ENCODE measurements at regions not wholly inside any gene's neighbourhood (a gene's known extent, or its start where the extent isn't known, plus 50 kb on each side); places are given as distances from the start of the nearest gene placed in this dataset.

GRCh38 chr7:19242246-19242645 lies 97.0 kb upstream of the FERD3L start:
- ATAC-seq (ENCODE audit: low read depth) (no peak), DNase-seq (no peak)
- no peak overlapping the region for H2BK15ac ChIP-seq (ENCODE audit: low read depth, low read length)
- intact Hi-C loops (cut with micrococcal nuclease) (no loop called here), in situ Hi-C loops (cut with MboI; ENCODE audit: low sequenced_read_pairs) (no loop called here), dilution Hi-C loops (cut with HindIII; ENCODE audit: low sequenced_read_pairs, unreplicated experiment) (no loop called here)
- no peaks in the 10 kb centered on the region for H3K9me1 ChIP-seq (ENCODE audit: insufficient read depth, low read length)
- no peak overlapping the region for H3K23ac ChIP-seq (ENCODE audit: low read depth, low read length)
- H2BK20ac ChIP-seq (ENCODE audit: low read depth, low read length) = no peak overlapping the region
- H2AK9ac ChIP-seq (replicated peaks; ENCODE audit: low read depth, low read length, poor library complexity) = no peak overlapping the region
- no peaks in the 10 kb centered on the region for H3K4me1 ChIP-seq (ENCODE audit: control insufficient read depth, insufficient read depth, low read length)
- H3K4me3 ChIP-seq (ENCODE audit: insufficient read depth, low read depth, low read length) = no peak overlapping the region
- no peaks in the 10 kb centered on the region for H3K36me3 ChIP-seq (ENCODE audit: control insufficient read depth, insufficient read depth, low read length)
- no peak overlapping the region for H2AK5ac ChIP-seq (ENCODE audit: low read depth, low read length)
- H4K5ac ChIP-seq (ENCODE audit: low read depth, low read length) = no peak overlapping the region
- H3K4me2 ChIP-seq (ENCODE audit: low read depth, low read length) = no peak overlapping the region
- CTCF ChIA-PET = no interaction called here
- H3K27ac ChIP-seq (ENCODE audit: insufficient read depth, low read length) = no peak overlapping the region
- no peak overlapping the region for H3K4ac ChIP-seq (ENCODE audit: low read depth, low read length)
- POLR2A ChIA-PET (ENCODE audit: unreplicated experiment) = no interaction called here
- H4K20me1 ChIP-seq (ENCODE audit: insufficient read depth, low read length) = no peaks in the 10 kb centered on the region
- H3K9ac ChIP-seq (ENCODE audit: low read depth, low read length) = no peak overlapping the region
- TF ChIP-seq RCOR1 (IDR thresholded peaks at IDR 0.05; ENCODE audit: insufficient replicate concordance, low read length) (no peak), RAD21 (IDR thresholded peaks at IDR 0.05; ENCODE audit: low read length) (no peak), SMC3 (IDR thresholded peaks at IDR 0.05; ENCODE audit: low read depth, low read length) (no peak), USF2 (IDR thresholded peaks at IDR 0.05; ENCODE audit: low read depth, low read length) (no peak)
- no peak overlapping the region for H3K18ac ChIP-seq (ENCODE audit: low read depth, low read length)
- no CpG with 5 or more reads among the region's 2 CpGs for WGBS, 2 experiments (ENCODE audit: extremely low coverage in 2 of 2, insufficient read length in 1 of 2)
- no peak overlapping the region for H4K8ac ChIP-seq (ENCODE audit: low read depth in 2 of 2, low read length in 2 of 2)
- no peak overlapping the region for H2BK5ac ChIP-seq (ENCODE audit: low read depth, low read length, poor library complexity, severe bottlenecking)
- 0 out of 2 replicates have a peak, but pooled peaks cover 2% of the 10 kb centered on the region for H3K9me3 ChIP-seq (ENCODE audit: control insufficient read depth, insufficient read depth, low read length)
- no peaks in the 10 kb centered on the region for H3K79me1 ChIP-seq (ENCODE audit: low read depth in 1 of 2, low read length in 2 of 2)
- H3K27me3 ChIP-seq (ENCODE audit: control insufficient read depth, insufficient read depth, low read length) = no peaks in the 10 kb centered on the region
- H4K91ac ChIP-seq (ENCODE audit: insufficient read depth, low read depth, low read length) = no peak overlapping the region
- H2AFZ ChIP-seq (replicated peaks; ENCODE audit: low read length, poor library complexity) = no peak overlapping the region
- no peak overlapping the region for H2BK120ac ChIP-seq (ENCODE audit: low read depth, low read length)
- H3K56ac ChIP-seq (ENCODE audit: extremely low read depth, insufficient read depth, low read length) = no peak overlapping the region
- BruUV-seq (replicated peaks) = no TSS peak
- H3K14ac ChIP-seq (replicated peaks; ENCODE audit: low read depth, low read length) = no peak overlapping the region
